HG02970 (cell line): ENCODE measurements at regions not wholly inside any gene's neighbourhood (a gene's known extent, or its start where the extent isn't known, plus 50 kb on each side); places are given as distances from the start of the nearest gene placed in this dataset.

Experiments used
- ATAC-seq: cut with Tn5 transposase; IDR thresholded peaks from one replicate; pipeline ENCODE4 v1.9.1; 2021; ENCODE audit warnings: mild to moderate bottlenecking, moderate library complexity, moderate number of reproducible peaks; ENCODE audit not compliant: unreplicated experiment, low FRiP score

DNA sequence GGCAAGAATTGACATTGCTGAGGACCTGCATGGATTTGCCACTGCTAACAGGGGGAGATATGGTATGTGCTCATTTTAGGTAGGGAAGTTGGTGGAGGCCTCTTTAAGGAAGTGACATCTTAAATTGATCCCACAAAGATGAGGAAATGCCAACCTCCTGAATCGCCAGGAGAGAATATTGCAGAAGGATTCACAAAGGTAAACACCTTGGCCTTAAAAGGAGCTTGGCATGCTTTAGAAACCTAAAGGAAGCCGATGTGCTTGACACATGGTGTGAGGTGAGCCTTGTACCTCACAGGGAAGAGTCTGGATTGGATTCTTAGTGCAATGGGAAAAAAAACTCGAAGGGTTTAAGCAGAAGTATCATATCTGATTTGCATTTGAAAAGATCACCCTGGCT, 470.5 kb upstream of the DAB1 start:
- no peak for ATAC-seq

DNA sequence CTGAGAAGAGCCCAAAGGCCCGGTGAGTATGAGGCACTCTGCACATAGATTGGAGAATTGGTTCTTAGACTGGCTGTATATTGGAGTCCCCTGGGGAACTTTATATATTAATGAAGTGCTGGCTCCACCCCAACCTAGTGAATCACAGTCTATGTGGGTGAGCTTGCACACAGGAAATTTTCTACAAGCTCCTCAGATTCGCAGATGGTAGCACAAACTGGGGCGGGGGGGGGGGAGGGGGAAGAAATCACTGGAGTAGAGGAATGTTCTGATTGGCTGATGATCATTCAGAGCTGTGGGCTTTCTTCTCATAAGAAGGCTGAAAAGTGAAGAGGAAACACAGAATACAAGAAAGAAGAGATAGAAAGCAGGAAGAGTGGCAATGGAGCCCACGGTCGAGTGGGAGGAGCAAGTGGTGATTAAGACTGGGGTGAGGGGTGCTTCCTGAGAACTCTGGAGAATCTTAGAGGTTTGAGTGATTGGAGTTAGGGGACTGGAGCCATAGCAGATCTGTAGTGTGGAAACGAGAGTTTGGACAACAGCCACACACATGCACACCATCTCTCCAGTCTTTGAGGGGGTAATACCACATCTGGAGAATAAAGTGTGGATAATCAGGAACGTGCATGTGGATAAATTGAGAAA, 465.9 kb upstream of the DAB1 start:
- ATAC-seq, result no peak

DNA sequence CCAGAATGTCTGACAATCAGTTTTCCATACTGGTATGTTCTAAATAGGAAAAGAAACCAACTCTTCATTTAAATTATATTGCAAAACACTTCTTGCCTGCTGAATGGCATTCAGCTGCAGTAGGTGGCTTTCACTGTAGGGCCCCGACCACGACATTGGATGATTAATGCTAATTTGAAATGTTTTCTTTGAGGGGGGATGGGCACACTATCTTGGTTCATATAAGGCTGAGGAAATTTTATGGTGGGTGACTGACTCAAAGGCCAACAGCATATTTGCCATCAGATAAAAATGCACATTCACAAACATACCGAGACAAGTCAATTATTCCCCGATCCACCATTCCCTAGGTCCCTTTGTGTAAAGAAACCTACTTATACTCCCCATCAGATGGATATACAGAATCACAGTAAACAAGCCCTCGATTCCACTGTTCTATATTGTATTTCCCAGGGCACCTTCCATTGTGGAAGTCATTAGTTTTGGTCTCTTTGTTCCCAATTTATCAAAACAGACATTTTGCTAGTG, 464.2 kb upstream of the DAB1 start:
- ATAC-seq, result no peak

DNA sequence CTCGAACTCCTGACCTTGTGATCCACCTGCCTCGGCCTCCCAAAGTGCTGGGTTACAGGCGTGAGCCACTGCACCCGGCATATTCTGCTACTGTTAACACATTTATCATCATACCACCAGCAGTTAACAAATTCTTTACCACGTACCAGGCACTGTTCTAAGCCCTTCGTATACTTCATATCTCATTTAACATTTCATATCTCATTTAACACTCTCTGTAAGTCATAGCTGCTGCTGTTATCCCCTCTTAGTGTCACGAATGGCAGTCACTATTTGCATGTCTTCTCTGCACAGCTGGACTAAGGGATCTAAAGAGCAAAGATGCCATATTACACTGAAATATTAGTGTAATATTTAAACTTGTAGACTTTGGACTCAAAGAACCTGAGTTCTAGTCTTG, 462.5 kb upstream of the DAB1 start:
- no peak for ATAC-seq

DNA sequence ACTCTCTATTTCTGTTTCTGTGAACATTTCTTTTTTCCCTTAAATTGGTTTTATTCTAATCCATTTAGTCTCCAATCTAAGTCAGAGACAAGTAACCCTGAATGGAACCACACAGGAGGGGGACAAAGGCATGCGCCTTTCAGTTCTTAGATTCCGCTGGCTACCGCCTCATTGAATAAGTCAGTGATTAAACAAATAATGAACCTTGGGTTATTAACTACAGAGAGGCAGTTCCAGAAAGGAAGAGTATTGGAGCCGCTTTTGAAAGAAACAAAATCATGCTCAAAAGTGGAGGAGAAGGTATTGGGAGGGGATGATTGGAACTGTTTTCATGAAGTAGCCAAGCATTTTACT, 459.8 kb upstream of the DAB1 start:
- no peak for ATAC-seq

DNA sequence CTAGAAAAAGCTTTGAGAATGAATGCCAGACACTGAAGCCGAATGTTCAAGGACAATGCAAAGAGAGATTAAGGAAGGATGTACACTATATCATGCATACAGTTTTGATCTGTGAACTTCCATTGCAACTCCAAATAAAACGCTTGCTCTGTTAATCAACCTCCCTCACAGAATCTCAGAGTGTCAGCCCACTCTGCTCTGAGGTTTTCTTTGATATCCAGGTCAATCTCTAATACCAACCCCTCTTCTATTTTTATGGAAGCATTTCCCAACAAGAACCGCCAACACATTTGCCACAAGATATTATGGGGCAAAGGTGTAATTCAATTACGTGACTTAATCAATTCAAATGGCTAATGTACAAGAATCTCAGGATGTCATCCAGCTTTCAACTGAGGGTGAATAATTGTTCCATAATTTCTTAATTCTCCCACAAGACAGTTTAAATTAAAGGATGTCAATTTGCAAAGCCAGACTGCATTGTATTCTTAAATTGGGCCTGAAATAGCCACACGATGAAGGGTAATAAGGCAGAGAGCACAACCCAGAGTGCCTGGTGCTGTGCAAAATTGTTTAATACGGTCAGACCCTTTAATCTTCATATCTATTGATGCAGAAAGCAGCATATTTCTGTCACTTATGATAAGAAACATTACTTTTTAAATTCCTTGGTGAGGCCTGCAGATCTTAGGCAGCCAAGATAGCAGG, 459.2 kb upstream of the DAB1 start:
- no peak for ATAC-seq

DNA sequence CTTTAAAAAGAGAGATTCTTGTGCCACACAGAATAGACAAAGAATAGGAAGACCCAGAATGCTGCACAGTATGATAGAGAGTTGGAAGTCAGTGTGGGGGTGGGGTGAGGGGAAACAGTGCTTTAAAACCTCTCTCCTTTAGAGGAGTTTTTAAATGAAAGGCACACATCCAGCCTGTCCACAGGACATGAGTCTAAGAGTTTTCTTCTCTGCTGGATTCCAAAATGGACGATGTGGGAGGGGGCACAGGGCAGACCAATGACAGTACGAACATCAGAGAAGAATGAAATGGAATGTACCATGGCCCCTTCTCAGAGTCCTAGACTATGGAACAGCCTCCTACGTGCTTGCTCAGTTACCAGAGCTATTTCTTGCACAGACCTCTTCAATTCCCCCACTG, 458.2 kb upstream of the DAB1 start:
- no peak for ATAC-seq

DNA sequence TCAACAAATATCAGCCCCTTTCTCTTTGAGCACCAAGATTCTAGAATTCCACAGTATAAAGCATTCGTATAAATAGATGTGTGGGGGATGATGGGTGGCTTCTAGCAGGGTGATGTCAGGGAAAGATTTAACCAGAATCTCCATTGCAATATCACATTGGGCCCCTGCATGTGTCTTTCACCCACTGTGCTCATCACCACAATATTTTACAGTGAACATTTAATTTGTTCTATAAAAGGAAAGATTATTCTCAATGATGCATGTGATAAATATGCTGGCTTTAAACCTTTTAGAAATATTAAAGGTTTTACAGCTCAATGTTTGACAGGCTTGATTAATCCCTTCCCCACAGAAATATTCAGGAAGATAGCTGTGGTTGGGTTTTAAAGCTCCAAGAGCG, 457.8 kb upstream of the DAB1 start:
- ATAC-seq, result no peak

DNA sequence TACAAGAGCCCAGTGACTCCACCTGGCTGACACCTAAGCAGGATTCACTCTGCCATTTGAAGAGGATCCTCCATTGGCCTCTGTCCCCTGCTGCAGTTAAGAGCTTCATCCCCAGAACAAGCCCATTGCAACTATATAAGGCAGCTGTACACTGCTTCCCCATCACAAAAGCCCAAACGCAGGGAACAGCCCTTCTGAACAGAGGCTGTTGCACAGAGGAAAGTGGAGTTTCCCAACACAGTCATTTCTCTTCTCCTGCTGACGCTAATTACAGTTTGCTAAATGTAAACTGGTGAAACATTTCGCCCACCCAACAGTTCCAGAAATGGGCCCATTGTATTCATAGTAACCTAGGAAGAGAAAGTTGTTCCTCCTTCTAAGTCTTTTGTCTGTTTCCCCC, 455.8 kb upstream of the DAB1 start:
- ATAC-seq, result no peak

DNA sequence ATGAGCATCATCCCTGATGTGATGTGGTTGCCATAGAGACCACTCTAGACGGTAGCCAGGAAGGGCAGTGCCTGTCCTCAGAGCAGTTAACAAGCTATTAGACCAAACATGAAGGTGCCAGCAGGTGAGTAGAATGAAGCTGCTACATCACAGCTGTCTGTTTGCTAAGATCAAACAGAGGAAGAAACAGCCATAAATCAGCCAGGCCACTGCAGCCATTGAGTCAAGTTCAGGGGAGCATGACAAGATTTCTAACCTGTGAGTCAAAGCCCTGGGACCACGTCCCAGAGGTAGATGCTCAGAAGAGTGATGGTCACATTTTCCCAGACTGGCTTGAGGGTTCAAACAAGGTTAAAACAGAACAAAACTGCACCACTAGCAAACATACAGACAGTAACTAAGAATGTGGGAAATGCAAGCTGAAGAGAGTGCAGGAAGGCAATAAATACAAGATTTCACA, 450.6 kb upstream of the DAB1 start:
- ATAC-seq, result no peak

DNA sequence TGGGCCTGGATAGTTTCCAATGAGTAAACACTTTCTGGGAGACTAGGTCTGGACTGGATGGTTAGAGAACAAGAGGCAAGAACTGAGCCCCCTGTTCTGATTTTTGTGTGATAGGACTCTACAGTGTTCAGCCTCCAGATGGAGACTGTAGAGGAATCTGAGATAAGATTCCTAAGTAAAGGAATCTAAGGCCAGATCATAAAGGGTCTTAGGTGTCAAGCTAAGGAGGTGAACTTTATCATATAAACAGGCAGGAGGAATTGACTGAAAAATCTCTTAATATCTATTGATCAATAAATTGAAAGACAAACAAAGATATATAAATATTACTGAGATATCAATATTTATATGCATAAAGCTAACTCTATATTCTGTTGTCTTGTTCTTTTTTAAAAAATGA, 449.1 kb upstream of the DAB1 start:
- no peak for ATAC-seq

DNA sequence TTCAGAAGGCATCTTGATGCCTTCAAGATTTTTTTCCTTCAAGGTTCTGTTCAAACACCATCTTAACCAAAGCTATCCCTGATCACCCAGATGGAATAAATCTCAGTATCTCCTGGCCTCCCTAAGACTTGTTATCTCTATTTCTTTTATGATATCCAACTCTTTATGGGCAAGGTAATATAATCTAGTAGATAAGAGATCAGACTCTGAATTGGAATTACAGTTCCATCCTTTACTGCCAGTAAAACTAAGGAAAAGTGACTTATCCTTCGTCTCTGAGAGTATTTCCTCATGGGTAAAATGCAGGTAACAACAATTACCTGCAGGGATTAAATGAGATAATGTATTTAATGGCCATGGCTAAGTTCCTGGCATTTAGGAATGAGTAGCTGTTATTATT, 445.0 kb upstream of the DAB1 start:
- no peak for ATAC-seq

DNA sequence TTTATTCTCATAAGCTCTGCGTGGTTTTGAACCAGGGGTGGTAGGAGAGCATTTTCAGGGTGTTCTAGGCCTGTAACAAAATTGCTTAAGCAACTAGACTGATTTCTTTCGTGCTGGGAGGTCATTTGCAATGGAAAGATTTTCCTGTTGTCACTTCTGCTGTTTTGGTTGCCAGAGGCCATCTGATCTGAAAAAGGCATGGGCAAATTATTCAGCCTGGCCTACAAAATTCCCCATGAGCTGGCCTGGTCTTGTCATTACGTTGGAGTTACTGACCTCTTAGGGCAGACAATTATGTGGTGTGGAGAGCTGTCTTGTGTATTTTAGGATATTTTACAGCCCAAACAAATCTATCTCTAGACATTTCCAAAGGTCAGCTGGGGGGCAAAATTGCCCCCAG, 444.4 kb upstream of the DAB1 start:
- ATAC-seq, result no peak

DNA sequence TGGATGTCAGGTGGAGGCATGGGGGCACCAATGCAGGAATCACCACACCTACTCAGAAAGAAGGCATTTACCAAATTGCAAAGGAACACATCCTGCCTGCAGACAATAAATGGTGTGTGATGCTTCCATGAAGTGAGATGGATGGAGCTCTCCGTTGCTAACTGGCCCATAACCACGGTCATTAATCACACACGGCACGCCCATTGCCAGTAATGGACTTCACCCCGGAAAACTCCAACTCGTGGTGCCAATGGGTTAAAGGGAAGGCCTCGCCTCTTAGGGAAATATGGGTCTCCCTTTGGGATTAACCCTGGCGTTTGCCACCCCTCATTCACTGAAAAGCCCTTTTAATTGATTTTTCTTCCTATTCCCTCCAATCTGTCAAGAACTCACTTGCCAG, 443.1 kb upstream of the DAB1 start:
- ATAC-seq, result no peak

DNA sequence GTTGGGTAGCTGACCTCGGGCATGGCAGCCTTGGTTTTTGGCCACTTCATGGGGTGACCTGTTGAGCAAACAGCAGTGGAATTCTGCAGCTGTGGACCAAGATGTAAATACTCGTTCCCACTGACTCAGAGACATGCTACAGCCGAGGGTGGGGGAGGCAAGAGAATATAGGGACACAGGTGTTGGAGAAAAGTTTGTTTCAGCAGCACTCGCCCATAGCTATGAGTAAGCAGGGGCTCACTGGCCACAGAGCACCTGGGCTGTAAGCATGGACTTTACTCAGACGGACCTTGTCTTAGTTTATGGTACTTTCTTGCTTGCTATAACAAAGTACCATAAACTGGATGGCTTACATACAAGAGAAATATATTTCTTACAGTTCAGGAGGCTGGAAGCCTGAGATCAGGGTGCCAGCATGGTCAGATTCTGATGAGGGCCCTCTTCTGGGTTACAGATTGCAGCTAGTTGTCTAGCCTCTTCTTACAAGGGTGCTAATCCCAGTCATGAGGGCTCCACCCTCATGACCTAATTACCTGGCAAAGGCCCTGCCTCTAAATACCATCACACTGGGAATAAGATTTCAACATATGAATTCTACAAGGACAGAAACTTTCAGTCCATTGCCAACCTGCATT, 437.2 kb upstream of the DAB1 start:
- ATAC-seq, result no peak

DNA sequence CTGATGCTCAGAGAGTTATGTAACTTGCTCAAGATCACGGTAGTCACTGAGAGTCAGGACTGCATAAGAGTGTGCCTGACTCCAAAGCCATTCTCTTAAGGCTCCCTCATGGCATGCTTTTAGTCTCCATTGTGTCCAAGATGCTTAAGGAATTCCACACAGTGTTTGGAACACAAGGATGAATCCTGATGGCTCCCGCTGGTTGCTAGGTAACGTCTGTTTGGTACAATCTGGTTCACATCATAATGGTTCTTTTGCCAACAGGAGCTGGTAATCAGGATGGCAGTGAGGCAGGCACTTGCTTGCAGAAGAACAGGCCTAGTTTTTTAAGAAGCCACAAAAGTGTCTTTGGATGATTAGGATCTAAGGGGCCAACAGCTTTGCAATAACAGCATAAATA, 436.5 kb upstream of the DAB1 start:
- no peak for ATAC-seq

DNA sequence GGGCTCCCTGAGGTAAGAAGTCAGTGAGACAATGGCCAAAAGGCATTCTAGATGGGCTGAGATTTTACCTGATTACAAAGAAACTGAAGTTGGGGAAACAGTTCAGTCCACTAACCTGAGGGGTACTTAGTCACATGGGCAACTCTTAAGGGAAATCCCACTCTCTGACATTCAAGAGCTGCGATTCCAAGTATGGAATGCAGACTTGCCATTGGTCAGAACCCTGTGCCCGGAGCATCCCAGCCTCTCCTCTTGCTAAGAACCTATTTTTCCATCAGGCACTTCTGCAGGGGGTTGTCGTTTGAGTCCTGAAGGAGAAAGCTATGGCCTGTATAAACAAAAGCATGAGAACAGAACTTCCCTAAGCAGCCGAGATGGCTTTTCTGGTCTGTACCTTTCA, 434.9 kb upstream of the DAB1 start:
- no peak for ATAC-seq

DNA sequence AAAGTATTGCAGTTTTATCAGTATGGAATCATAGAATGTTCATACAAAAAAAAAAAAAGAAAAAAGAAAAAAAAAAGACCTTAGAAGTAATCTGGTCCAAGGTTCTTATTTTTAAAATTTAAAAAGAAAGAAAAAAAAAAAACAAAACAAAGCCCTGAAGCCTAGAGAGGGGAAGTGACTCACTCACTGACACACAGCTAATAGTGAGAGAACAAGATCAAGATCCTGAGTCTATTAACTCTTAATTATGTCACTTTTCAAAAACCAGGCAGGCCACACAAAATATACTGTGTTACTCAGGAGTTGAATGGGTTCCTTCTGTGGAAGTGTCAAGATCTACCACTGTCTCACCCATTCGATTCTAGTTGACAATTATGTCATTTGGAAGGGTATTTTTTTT, 433.9 kb upstream of the DAB1 start:
- ATAC-seq, result no peak

DNA sequence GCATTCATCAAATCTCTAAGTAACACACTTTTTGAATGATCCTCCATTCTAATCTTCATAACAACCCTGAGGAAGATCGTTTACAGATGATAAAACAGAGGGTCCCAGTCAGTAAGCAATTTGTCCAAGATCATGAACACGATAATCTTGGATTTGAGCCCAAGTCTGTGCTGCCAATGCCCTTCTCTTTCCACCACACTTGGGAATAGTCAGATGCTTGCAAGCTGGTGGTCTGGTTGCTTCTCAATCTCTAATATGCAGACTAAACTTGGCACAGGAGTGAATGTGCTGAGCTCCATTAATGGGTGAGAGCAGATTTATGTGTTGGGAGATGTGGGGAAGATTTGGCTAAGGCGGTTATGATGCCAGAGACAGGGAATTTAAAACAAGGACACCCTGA, 430.6 kb upstream of the DAB1 start:
- ATAC-seq, result no peak

DNA sequence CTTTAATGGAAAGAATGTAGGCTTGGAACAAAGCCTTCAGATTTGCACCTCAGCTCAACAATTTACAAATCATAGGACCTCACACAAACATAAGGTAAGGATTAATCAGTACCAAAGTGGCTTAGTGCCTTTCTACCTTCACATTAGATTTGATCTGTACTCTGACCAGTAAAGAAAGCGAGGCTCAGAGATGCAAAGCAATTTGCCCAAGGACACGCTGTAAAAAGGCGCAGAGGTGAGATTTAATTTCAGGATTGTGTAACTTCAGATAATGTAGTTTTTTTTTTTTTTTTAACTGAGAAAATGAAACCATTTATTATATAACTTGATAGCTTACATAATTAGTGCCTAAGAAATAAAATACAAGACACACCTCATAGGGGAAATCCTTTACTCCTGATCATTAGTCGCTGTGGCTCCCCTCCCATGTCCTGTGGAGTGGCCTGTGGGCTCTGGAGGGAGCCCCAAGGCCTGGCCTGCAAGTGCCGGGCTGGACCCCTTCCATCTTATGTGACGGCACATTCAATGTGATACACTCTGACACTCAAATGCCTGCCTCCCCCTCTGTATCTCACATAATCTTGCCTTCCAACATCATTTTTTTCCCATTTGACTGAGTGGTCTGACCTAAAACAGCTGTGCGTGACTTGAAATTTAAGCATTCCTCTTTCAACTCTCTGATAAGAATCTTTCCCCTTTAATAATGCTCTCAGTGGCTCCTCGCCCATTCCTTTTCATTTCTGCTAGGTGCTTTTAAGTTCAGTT, 426.5 kb upstream of the DAB1 start:
- no peak for ATAC-seq

DNA sequence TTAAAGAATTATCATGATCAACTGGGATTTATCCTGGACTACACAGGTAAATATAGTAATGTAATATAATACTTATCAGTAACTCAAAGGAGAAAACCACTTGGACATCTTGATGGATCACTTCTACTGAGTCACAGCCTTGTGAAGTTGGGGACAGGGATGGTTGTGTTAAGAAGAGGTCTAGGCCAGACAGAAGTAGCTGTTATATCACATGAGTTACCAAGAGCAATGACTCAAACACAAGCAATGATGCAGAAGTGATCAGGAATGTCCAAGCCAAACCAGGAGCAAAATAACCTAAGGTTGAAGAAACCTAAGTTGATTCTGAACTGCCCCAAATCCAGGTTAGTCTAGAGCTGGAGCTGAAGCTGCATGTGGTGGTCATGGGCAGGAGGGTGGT, 424.5 kb upstream of the DAB1 start:
- ATAC-seq, result no peak
